Keratinocyte (primary cell): ENCODE measurements at regions not wholly inside any gene's neighbourhood (a gene's known extent, or its start where the extent isn't known, plus 50 kb on each side); places are given as distances from the start of the nearest gene placed in this dataset.

Source experiments
- CTCF ChIP-seq, 3 experiments: IDR thresholded peaks in 1 of 3; conservative IDR thresholded peaks in 1 of 3; optimal IDR thresholded peaks in 1 of 3; 2 replicates in 2 of 3; 3 replicates in 1 of 3; pipeline versions ENCODE3 to v1.5.1; 2011; ENCODE audit warnings: low read length in 3 of 3, mild to moderate bottlenecking in 3 of 3, moderate library complexity in 2 of 3, control low read depth in 1 of 3, inconsistent platforms in 1 of 3; ENCODE audit not compliant: insufficient read depth in 2 of 3; ENCODE audit errors: extremely low read depth in 1 of 3
- EZH2 ChIP-seq: IDR thresholded peaks from one replicate; pipeline ENCODE4 v1.6.1; 2012; ENCODE audit warnings: inconsistent platforms, mild to moderate bottlenecking, low read length, moderate library complexity

- TF ChIP-seq CTCF (optimal IDR thresholded peaks at IDR 0.05 in 1 of 3, IDR thresholded peaks at IDR 0.05 in 1 of 3, conservative IDR thresholded peaks at IDR 0.05 in 1 of 3; ENCODE audit: extremely low read depth in 1 of 3, insufficient read depth in 2 of 3, low read length in 3 of 3), result no peak
- TF ChIP-seq EZH2, result no peak
Measured at GRCh38 chr1:245000872-245001188, 136.5 kb upstream of the HNRNPU start.
